WTC11 (cell line): ENCODE measurements at regions not wholly inside any gene's neighbourhood (a gene's known extent, or its start where the extent isn't known, plus 50 kb on each side); places are given as distances from the start of the nearest gene placed in this dataset.

Source experiments
- ATAC-seq: fragments of 200-7000 bp; cut with Tn5 transposase; 2 replicates; pipeline ENCODE4 v1.10.0; 2021; ENCODE audit warnings: mild to moderate bottlenecking, moderate library complexity
- CTCF ChIA-PET: fragments of 300-600 bp; sonication (Branson Sonifier 250); formaldehyde crosslinking; loops from one replicate; lab custom pipeline; 2021; ENCODE audit warnings: antibody characterized with exemption; lab: Charles Lee
- POLR2A ChIA-PET: fragments of 350-600 bp; sonication (Branson Sonifier 250); formaldehyde crosslinking; loops from one replicate; lab custom pipeline; 2021; ENCODE audit warnings: antibody characterized with exemption; lab: Charles Lee
- DNase-seq: peaks from one replicate; pipeline ENCODE4 v3.0.0; 2021; ENCODE audit warnings: low spot score
- H3K27ac Mint-ChIP-seq: 2 replicates; pipeline ENCODE4 v1.8.0; 2021; ENCODE audit warnings: mixed read lengths
- H3K27me3 Mint-ChIP-seq: 2 replicates; pipeline ENCODE4 v1.8.0; 2021; ENCODE audit warnings: low read depth, mild to moderate bottlenecking, moderate library complexity, mixed read lengths
- H3K36me3 Mint-ChIP-seq: 2 replicates; pipeline ENCODE4 v1.8.0; 2021; ENCODE audit warnings: mixed read lengths
- H3K4me1 Mint-ChIP-seq: 2 replicates; pipeline ENCODE4 v1.8.0; 2022; ENCODE audit warnings: mixed read lengths
- H3K4me3 Mint-ChIP-seq: 2 replicates; pipeline ENCODE4 v1.8.0; 2021; ENCODE audit warnings: mild to moderate bottlenecking, moderate library complexity, mixed read lengths
- H3K9me3 Mint-ChIP-seq: 2 replicates; pipeline ENCODE4 v1.8.0; 2021; ENCODE audit warnings: mixed read lengths
- ATF1 ChIP-seq: sonication (generic); formaldehyde crosslinking; IDR thresholded peaks from 2 replicates; pipeline ENCODE4 v1.8.1; 2023; ENCODE audit warnings: mild to moderate bottlenecking, moderate library complexity, missing genetic modification reagents
- CBFB ChIP-seq: sonication (generic); formaldehyde crosslinking; IDR thresholded peaks from 2 replicates; pipeline ENCODE4 v1.8.1; 2022; ENCODE audit warnings: mild to moderate bottlenecking, low read depth, missing genetic modification reagents
- FOXK1 ChIP-seq: sonication (generic); formaldehyde crosslinking; IDR thresholded peaks from 2 replicates; pipeline ENCODE4 v1.8.0; 2022; ENCODE audit warnings: mild to moderate bottlenecking, moderate library complexity, missing genetic modification reagents
- SOX15 ChIP-seq: fragments of 250-450 bp; sonication (Bioruptor Pico); IDR thresholded peaks from 2 replicates; pipeline ENCODE4 v1.9.0; 2021; ENCODE audit warnings: mild to moderate bottlenecking
- SP1 ChIP-seq: sonication (generic); formaldehyde crosslinking; conservative IDR thresholded peaks from 2 replicates; pipeline ENCODE4 v1.8.1; 2022; ENCODE audit warnings: missing genetic modification reagents
- TP53 ChIP-seq: sonication (generic); formaldehyde crosslinking; IDR thresholded peaks from 2 replicates; pipeline ENCODE4 v1.8.1; 2023; ENCODE audit warnings: mild to moderate bottlenecking, missing genetic modification reagents
- ZNF121 ChIP-seq: sonication (generic); formaldehyde crosslinking; IDR thresholded peaks from 2 replicates; pipeline ENCODE4 v1.8.0; 2023; ENCODE audit warnings: missing genetic modification reagents
- ZNF232 ChIP-seq: sonication (generic); formaldehyde crosslinking; IDR thresholded peaks from 2 replicates; pipeline ENCODE4 v1.8.0; 2022; ENCODE audit warnings: mild to moderate bottlenecking, missing genetic modification reagents
- ZNF263 ChIP-seq: sonication (generic); formaldehyde crosslinking; IDR thresholded peaks from 2 replicates; pipeline ENCODE4 v1.8.1; 2022; ENCODE audit warnings: low read depth, mild to moderate bottlenecking, moderate library complexity, missing genetic modification reagents
- ZNF281 ChIP-seq: sonication (generic); formaldehyde crosslinking; IDR thresholded peaks from 2 replicates; pipeline ENCODE4 v1.8.0; 2023; ENCODE audit warnings: mild to moderate bottlenecking, missing genetic modification reagents
- ZNF317 ChIP-seq: sonication (generic); formaldehyde crosslinking; IDR thresholded peaks from 2 replicates; pipeline ENCODE4 v1.8.1; 2023; ENCODE audit warnings: low read depth, mild to moderate bottlenecking, moderate library complexity, missing genetic modification reagents, borderline replicate concordance
- ZNF512 ChIP-seq: sonication (generic); formaldehyde crosslinking; IDR thresholded peaks from 2 replicates; pipeline ENCODE4 v1.8.1; 2022; ENCODE audit warnings: missing genetic modification reagents, borderline replicate concordance
- ZNF671 ChIP-seq: fragments of 250-450 bp; sonication (Bioruptor Pico); IDR thresholded peaks from 2 replicates; pipeline ENCODE4 v1.8.0; 2021; ENCODE audit warnings: mild to moderate bottlenecking
- TF ChIP-seq, protein P1 (sequence below): fragments of 250-450 bp; sonication (Bioruptor Pico); IDR thresholded peaks from 2 replicates; pipeline ENCODE4 v1.9.0; 2021; ENCODE audit warnings: mild to moderate bottlenecking
- TF ChIP-seq, protein P2 (sequence below): sonication (generic); formaldehyde crosslinking; IDR thresholded peaks from 2 replicates; pipeline ENCODE4 v1.8.0; 2022; ENCODE audit warnings: mild to moderate bottlenecking, missing genetic modification reagents
- TF ChIP-seq, protein P3 (sequence below): sonication (generic); formaldehyde crosslinking; IDR thresholded peaks from 2 replicates; pipeline ENCODE4 v1.8.1; 2023; ENCODE audit warnings: mild to moderate bottlenecking, missing genetic modification reagents, moderate library complexity
- TF ChIP-seq, protein P4 (sequence below): sonication (generic); formaldehyde crosslinking; IDR thresholded peaks from 2 replicates; pipeline ENCODE4 v1.8.1; 2023; ENCODE audit warnings: mild to moderate bottlenecking, moderate library complexity, missing genetic modification reagents
- TF ChIP-seq, protein P5 (sequence below): sonication (generic); formaldehyde crosslinking; IDR thresholded peaks from 2 replicates; pipeline ENCODE4 v1.8.1; 2022; ENCODE audit warnings: mild to moderate bottlenecking, moderate library complexity, missing genetic modification reagents
- TF ChIP-seq, protein P6 (sequence below): sonication (generic); formaldehyde crosslinking; IDR thresholded peaks from 2 replicates; pipeline ENCODE4 v1.8.1; 2022; ENCODE audit warnings: low read depth, missing genetic modification reagents, borderline replicate concordance

DNA sequence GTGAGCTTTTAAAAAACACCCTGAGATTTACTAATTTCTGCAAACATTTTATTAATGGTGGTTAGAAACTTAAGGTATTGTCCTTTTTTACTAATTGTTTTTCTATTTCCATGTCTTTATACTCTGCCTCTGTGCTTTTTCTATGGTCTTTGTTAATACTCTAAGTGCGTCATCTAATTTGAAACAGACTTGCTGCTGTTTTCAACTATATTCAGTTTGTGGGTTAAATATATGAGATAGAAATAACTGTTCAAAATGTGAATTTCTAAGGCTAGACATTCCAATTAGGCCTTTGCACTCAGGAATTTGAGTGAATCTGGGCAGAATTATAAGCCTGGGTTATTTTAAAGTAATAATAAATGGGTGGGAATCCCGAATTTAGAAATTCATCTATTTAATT, 82.4 kb upstream of the COL11A1 start:
- no peak overlapping the region for H3K4me3 Mint-ChIP-seq
- POLR2A ChIA-PET = no interaction called here
- H3K27ac Mint-ChIP-seq = no peak overlapping the region
- H3K36me3 Mint-ChIP-seq = no peaks in the 10 kb centered on the region
- H3K4me1 Mint-ChIP-seq = no peaks in the 10 kb centered on the region
- H3K27me3 Mint-ChIP-seq = no peaks in the 10 kb centered on the region
- CTCF ChIA-PET = no interaction called here
- no peak for ATAC-seq
- DNase-seq = no peak
- H3K9me3 Mint-ChIP-seq = no peaks in the 10 kb centered on the region
- no peak for TF ChIP-seq ZNF232 (CRISPR knock-in tag)
- TF ChIP-seq, protein P1, sequence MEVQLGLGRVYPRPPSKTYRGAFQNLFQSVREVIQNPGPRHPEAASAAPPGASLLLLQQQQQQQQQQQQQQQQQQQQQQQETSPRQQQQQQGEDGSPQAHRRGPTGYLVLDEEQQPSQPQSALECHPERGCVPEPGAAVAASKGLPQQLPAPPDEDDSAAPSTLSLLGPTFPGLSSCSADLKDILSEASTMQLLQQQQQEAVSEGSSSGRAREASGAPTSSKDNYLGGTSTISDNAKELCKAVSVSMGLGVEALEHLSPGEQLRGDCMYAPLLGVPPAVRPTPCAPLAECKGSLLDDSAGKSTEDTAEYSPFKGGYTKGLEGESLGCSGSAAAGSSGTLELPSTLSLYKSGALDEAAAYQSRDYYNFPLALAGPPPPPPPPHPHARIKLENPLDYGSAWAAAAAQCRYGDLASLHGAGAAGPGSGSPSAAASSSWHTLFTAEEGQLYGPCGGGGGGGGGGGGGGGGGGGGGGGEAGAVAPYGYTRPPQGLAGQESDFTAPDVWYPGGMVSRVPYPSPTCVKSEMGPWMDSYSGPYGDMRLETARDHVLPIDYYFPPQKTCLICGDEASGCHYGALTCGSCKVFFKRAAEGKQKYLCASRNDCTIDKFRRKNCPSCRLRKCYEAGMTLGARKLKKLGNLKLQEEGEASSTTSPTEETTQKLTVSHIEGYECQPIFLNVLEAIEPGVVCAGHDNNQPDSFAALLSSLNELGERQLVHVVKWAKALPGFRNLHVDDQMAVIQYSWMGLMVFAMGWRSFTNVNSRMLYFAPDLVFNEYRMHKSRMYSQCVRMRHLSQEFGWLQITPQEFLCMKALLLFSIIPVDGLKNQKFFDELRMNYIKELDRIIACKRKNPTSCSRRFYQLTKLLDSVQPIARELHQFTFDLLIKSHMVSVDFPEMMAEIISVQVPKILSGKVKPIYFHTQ = no peak
- no peak for TF ChIP-seq ZNF671

DNA sequence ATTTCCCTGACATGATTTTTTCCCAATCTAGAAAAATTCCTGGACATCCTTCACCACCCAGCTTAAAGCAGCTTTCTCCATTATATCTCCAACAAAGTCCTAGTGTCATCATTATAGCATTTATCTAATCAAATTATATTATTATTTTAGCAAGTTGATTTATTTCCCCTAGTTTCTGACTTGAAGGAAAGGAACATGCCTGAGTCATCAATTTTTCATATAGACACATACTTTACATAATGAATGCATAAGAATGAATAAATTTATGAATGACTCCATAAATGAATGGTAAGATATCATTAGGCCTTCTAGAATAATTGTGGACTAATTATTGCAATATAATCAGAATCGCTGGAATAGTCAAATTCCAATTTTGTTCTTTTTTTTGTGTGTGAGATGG, 79.4 kb upstream of the COL11A1 start:
- no peak overlapping the region for H3K27ac Mint-ChIP-seq
- no peak overlapping the region for H3K4me3 Mint-ChIP-seq
- ATAC-seq (no peak), DNase-seq (no peak)
- H3K4me1 Mint-ChIP-seq = no peaks in the 10 kb centered on the region
- ChIA-PET POLR2A (no interaction called here), CTCF (no interaction called here)
- no peaks in the 10 kb centered on the region for H3K36me3 Mint-ChIP-seq
- TF ChIP-seq, protein P2, sequence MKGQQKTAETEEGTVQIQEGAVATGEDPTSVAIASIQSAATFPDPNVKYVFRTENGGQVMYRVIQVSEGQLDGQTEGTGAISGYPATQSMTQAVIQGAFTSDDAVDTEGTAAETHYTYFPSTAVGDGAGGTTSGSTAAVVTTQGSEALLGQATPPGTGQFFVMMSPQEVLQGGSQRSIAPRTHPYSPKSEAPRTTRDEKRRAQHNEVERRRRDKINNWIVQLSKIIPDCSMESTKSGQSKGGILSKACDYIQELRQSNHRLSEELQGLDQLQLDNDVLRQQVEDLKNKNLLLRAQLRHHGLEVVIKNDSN (CRISPR knock-in tag) = no peak
- TF ChIP-seq, protein P3, sequence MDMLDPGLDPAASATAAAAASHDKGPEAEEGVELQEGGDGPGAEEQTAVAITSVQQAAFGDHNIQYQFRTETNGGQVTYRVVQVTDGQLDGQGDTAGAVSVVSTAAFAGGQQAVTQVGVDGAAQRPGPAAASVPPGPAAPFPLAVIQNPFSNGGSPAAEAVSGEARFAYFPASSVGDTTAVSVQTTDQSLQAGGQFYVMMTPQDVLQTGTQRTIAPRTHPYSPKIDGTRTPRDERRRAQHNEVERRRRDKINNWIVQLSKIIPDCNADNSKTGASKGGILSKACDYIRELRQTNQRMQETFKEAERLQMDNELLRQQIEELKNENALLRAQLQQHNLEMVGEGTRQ = no peak
- TF ChIP-seq CBFB (CRISPR knock-in tag) = no peak
- TF ChIP-seq ZNF281 (CRISPR knock-in tag) = no peak
- no peak for TF ChIP-seq SP1 (CRISPR knock-in tag)
- H3K27me3 Mint-ChIP-seq = no peaks in the 10 kb centered on the region
- no peaks in the 10 kb centered on the region for H3K9me3 Mint-ChIP-seq

DNA sequence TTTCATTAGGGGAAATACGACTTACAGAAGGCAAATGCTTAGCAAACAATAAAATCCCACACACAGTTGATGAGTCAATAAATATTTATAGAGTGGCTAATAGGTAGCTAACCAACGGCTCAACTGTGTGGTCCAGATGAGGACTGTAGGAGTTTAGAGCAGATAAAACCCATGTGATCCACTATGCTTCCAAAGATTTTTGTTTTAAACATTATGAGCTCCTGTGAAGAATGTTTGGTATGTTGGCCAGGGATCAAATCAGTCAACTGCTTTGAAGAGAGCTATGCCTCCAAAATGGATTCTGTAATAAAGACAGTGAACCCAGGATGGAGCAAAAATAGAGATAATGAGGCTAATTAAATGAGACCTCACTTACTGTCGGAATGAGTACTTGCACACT, 72.3 kb upstream of the COL11A1 start:
- H3K4me1 Mint-ChIP-seq = peaks cover 8% of the 10 kb centered on the region
- H3K9me3 Mint-ChIP-seq = no peaks in the 10 kb centered on the region
- H3K4me3 Mint-ChIP-seq = no peak overlapping the region
- H3K27ac Mint-ChIP-seq = no peak overlapping the region
- ATAC-seq (no peak), DNase-seq (no peak)
- no peaks in the 10 kb centered on the region for H3K27me3 Mint-ChIP-seq
- CTCF ChIA-PET = interaction anchor here (0.9 kb wide), 1 partner anchor 87 kb away, joined by 3 read pairs; no protein-coding TSS in a partner anchor
- H3K36me3 Mint-ChIP-seq = no peaks in the 10 kb centered on the region
- POLR2A ChIA-PET = interaction anchor here (0.5 kb wide), 1 partner anchor 125 kb away, joined by 3 read pairs; no protein-coding TSS in a partner anchor
- no peak for TF ChIP-seq SOX15
- TF ChIP-seq, protein P4, sequence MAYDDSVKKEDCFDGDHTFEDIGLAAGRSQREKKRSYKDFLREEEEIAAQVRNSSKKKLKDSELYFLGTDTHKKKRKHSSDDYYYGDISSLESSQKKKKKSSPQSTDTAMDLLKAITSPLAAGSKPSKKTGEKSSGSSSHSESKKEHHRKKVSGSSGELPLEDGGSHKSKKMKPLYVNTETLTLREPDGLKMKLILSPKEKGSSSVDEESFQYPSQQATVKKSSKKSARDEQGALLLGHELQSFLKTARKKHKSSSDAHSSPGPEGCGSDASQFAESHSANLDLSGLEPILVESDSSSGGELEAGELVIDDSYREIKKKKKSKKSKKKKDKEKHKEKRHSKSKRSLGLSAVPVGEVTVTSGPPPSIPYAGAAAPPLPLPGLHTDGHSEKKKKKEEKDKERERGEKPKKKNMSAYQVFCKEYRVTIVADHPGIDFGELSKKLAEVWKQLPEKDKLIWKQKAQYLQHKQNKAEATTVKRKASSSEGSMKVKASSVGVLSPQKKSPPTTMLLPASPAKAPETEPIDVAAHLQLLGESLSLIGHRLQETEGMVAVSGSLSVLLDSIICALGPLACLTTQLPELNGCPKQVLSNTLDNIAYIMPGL (CRISPR knock-in tag) = no peak
- no peak for TF ChIP-seq ATF1 (CRISPR knock-in tag)
- TF ChIP-seq ZNF512 = no peak
- no peak for TF ChIP-seq TP53 (CRISPR knock-in tag)
- TF ChIP-seq, protein P5, sequence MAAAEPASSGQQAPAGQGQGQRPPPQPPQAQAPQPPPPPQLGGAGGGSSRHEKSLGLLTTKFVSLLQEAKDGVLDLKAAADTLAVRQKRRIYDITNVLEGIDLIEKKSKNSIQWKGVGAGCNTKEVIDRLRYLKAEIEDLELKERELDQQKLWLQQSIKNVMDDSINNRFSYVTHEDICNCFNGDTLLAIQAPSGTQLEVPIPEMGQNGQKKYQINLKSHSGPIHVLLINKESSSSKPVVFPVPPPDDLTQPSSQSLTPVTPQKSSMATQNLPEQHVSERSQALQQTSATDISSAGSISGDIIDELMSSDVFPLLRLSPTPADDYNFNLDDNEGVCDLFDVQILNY (CRISPR knock-in tag) = no peak
- no peak for TF ChIP-seq ZNF121 (CRISPR knock-in tag)
- no peak for TF ChIP-seq ZNF263
- no peak for TF ChIP-seq ZNF317
- TF ChIP-seq, protein P6, sequence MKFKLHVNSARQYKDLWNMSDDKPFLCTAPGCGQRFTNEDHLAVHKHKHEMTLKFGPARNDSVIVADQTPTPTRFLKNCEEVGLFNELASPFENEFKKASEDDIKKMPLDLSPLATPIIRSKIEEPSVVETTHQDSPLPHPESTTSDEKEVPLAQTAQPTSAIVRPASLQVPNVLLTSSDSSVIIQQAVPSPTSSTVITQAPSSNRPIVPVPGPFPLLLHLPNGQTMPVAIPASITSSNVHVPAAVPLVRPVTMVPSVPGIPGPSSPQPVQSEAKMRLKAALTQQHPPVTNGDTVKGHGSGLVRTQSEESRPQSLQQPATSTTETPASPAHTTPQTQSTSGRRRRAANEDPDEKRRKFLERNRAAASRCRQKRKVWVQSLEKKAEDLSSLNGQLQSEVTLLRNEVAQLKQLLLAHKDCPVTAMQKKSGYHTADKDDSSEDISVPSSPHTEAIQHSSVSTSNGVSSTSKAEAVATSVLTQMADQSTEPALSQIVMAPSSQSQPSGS (CRISPR knock-in tag) = no peak
- no peak for TF ChIP-seq FOXK1 (CRISPR knock-in tag)
